Transverse colon (tissue), 4 donors: ENCODE measurements at regions not wholly inside any gene's neighbourhood (a gene's known extent, or its start where the extent isn't known, plus 50 kb on each side); places are given as distances from the start of the nearest gene placed in this dataset.

Source experiments
- DNase-seq: peaks from one replicate; pipeline ENCODE4 v3.0.0-alpha.2; 2019
- H3K27ac ChIP-seq, 4 donors: fragments of 200-600 bp; sonication (generic); 2 replicates each; pipeline ENCODE4 v1.5.1; 2016 to 2018; ENCODE audit warnings: inconsistent platforms in 4 of 4
- H3K27me3 ChIP-seq: fragments of 200-600 bp; sonication (generic); 2 replicates; pipeline ENCODE4 v1.5.1; 2017; ENCODE audit warnings: inconsistent platforms
- H3K36me3 ChIP-seq, 4 donors: fragments of 200-600 bp; sonication (generic); 2 replicates each; pipeline ENCODE4 v1.5.1; 2017 to 2019; ENCODE audit warnings: inconsistent platforms in 4 of 4
- H3K4me1 ChIP-seq, 4 donors: fragments of 200-600 bp; sonication (generic); 2 replicates each; pipeline ENCODE4 v1.5.1; 2017 to 2020; ENCODE audit warnings: inconsistent platforms in 4 of 4
- H3K4me3 ChIP-seq, 4 donors: fragments of 200-600 bp; sonication (generic); 1 replicate in 1 of 4; 2 replicates in 3 of 4; pipeline versions ENCODE4 v1.5.1 to v1.6.1; 2017 to 2019; ENCODE audit warnings: inconsistent platforms in 4 of 4
- H3K9me3 ChIP-seq, 2 donors: fragments of 200-600 bp; sonication (generic); 2 replicates each; pipeline ENCODE4 v1.5.1; 2017 to 2019; ENCODE audit warnings: inconsistent platforms in 2 of 2
- EP300 ChIP-seq: sonication (generic); formaldehyde crosslinking; IDR thresholded peaks from one replicate; pipeline ENCODE4 v1.6.1; 2017; ENCODE audit warnings: antibody characterized with exemption, low read depth
- POLR2A ChIP-seq: fragments of 450-650 bp; IDR thresholded peaks from one replicate; pipeline ENCODE4 v1.6.1; 2016; ENCODE audit warnings: antibody characterized with exemption, mild to moderate bottlenecking, moderate library complexity
- POLR2AphosphoS5 ChIP-seq, 3 donors: sonication (generic); formaldehyde crosslinking; IDR thresholded peaks; one replicate each; pipeline ENCODE4 v1.6.1; 2016; ENCODE audit warnings: antibody characterized with exemption in 3 of 3
- WGBS, 2 donors: methylation state at CpG; one replicate each; pipeline ENCODE4 v1.1.5; 2018; ENCODE audit warnings: low coverage in 1 of 2; 5-methylcytosine and 5-hydroxymethylcytosine counted together
- in situ Hi-C, 4 donors: fragments of 200-750 bp; cut with MboI; loops; one replicate each; pipeline versions ENCODE4 v1.15.0 to v1.15.1; 2017; ENCODE audit warnings: low sequenced_read_pairs in 3 of 4, low pct_ligation_motif_present in 1 of 4, low pct_unique_long_range_greater_than_20kb in 1 of 4
- intact Hi-C: fragments of 100-400 bp; cut with DNase I; formaldehyde crosslinking; loops from one replicate; pipeline ENCODE4 v1.15.1; 2023; ENCODE audit warnings: low total_unique reads
- TF ChIP-seq, protein P1 (sequence below), 5 experiments: fragments of 200-600 bp in 3 of 5; fragments of 450-650 bp in 2 of 5; sonication (generic) in 3 of 5; IDR thresholded peaks; 1 replicate in 2 of 5; 2 replicates in 3 of 5; pipeline ENCODE4 v1.5.1; 2016 to 2017; ENCODE audit warnings: antibody characterized with exemption in 5 of 5, inconsistent platforms in 3 of 5, mild to moderate bottlenecking in 2 of 5, moderate library complexity in 1 of 5

DNA sequence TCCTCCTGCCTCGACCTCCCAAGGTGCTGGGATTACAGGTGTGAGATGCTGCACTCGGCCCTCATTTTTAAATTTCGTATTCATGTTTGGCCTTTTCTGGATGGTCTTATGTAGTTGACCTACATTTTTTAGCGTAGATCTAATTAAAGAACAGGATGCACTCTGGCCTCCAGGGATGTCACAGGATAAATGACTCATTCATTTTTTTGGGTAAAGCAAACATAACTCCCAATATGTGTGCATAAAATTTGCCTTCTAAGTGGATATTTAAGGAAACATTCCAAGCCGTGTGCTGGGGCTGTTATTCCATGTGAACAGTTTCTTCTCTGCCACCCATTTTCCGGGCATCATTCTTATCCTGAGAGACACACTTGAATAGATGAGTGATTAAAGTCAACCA, 501.6 kb downstream of the IRX1 start:
- Histone ChIP-seq H3K4me1 (no peaks in the 10 kb centered on the region), H3K36me3 (no peaks in the 10 kb centered on the region), H3K27me3 (no peaks in the 10 kb centered on the region), H3K4me3 (no peak overlapping the region), H3K9me3 (no peaks in the 10 kb centered on the region), H3K27ac (no peak overlapping the region)
- TF ChIP-seq EP300 (no peak), POLR2AphosphoS5 (IDR thresholded peaks at IDR 0.05) (no peak), POLR2A (no peak)
- TF ChIP-seq, protein P1, sequence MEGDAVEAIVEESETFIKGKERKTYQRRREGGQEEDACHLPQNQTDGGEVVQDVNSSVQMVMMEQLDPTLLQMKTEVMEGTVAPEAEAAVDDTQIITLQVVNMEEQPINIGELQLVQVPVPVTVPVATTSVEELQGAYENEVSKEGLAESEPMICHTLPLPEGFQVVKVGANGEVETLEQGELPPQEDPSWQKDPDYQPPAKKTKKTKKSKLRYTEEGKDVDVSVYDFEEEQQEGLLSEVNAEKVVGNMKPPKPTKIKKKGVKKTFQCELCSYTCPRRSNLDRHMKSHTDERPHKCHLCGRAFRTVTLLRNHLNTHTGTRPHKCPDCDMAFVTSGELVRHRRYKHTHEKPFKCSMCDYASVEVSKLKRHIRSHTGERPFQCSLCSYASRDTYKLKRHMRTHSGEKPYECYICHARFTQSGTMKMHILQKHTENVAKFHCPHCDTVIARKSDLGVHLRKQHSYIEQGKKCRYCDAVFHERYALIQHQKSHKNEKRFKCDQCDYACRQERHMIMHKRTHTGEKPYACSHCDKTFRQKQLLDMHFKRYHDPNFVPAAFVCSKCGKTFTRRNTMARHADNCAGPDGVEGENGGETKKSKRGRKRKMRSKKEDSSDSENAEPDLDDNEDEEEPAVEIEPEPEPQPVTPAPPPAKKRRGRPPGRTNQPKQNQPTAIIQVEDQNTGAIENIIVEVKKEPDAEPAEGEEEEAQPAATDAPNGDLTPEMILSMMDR (IDR thresholded peaks at IDR 0.05), result no peak
- no peak for DNase-seq
- intact Hi-C loops (no loop called here), in situ Hi-C loops (no loop called here)
- WGBS, 2 donors, result 77 to 80% methylated on average over 2 to 6 of the region's 6 CpGs

DNA sequence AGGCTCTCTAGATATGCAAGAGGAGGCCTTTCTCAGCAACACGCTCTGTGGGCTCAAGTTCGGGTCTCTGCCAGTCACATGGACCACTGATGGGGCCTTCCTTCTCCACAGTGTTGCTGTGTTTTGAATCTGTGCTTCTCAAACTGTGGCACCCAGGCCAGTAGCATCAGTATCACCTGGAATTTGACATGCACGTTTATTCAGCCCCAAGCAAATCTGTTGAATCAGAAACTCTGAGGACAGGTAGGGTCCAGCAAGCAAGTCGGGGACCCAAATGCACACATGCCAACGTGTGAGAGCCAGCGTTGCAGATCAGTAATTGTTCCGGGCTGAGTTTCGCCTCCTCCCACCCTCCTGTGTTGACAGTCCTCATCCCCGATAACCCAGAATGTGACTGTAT, 502.6 kb downstream of the IRX1 start:
- H3K9me3 ChIP-seq, result no peaks in the 10 kb centered on the region
- H3K4me1 ChIP-seq, result no peaks in the 10 kb centered on the region
- no peak for DNase-seq
- 85% methylated on average over 9 of the region's 9 CpGs; no CpG with 5 or more reads in 1 of the 2 donors for WGBS, 2 donors
- H3K27me3 ChIP-seq, result no peaks in the 10 kb centered on the region
- TF ChIP-seq, protein P1 (IDR thresholded peaks at IDR 0.05), result no peak
- no peak for TF ChIP-seq POLR2A
- no peak for TF ChIP-seq EP300
- TF ChIP-seq POLR2AphosphoS5 (IDR thresholded peaks at IDR 0.05), result no peak
- no peaks in the 10 kb centered on the region for H3K36me3 ChIP-seq
- intact Hi-C loops (no loop called here), in situ Hi-C loops (no loop called here)
- H3K4me3 ChIP-seq, result no peak overlapping the region
- H3K27ac ChIP-seq, result no peak overlapping the region

DNA sequence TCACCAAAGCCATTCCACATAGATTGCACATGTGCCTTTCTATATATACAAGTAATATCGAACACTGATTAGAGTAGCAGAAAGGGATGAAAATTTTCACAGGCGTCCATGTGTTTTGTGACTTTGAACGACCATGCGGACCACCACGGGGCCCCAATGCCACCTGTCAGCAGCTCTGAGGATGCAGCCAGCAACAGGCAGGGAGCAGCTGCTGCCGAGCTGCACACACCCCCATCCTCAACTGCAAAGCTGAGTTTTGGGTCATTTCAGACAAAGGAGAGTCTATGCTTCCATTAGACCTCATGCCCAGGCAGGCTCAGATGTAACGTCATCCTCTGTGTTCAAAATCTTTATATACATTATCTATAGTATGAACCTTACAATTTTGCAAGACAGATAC, 503.8 kb downstream of the IRX1 start:
- Histone ChIP-seq H3K27ac (no peak overlapping the region), H3K27me3 (no peaks in the 10 kb centered on the region), H3K9me3 (no peaks in the 10 kb centered on the region), H3K36me3 (no peaks in the 10 kb centered on the region), H3K4me1 (no peaks in the 10 kb centered on the region), H3K4me3 (no peak overlapping the region)
- no peak for TF ChIP-seq POLR2A
- TF ChIP-seq POLR2AphosphoS5 (IDR thresholded peaks at IDR 0.05), result no peak
- TF ChIP-seq, protein P1 (IDR thresholded peaks at IDR 0.05), result no peak
- TF ChIP-seq EP300, result no peak
- intact Hi-C loops (no loop called here), in situ Hi-C loops (no loop called here)
- DNase-seq, result no peak
- 72 to 100% methylated on average over 3 to 7 of the region's 7 CpGs for WGBS, 2 donors

DNA sequence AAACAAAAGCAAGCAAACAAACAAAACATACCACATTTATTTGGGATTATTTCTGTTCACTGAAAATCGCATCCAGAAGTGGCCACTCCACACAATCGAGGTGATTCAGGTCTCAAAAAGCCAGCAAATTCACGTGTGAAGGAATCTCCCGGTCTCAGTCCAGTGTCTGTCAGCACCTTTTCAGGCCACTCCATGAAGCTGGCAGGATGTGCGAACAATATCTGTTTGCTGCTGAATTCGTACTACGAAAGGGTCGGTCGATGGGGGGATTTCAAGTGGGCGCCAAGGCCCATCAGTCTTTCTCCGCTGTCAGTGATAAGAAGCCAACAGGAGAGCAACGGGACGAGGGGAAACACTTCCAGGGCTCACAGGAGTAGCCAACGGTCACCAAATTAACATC, 505.1 kb downstream of the IRX1 start:
- Histone ChIP-seq H3K27ac (no peak overlapping the region), H3K4me3 (no peak overlapping the region), H3K9me3 (no peaks in the 10 kb centered on the region), H3K4me1 (no peaks in the 10 kb centered on the region), H3K36me3 (no peaks in the 10 kb centered on the region), H3K27me3 (no peaks in the 10 kb centered on the region)
- no peak for TF ChIP-seq POLR2A
- no peak for TF ChIP-seq POLR2AphosphoS5 (IDR thresholded peaks at IDR 0.05)
- no peak for TF ChIP-seq EP300
- TF ChIP-seq, protein P1 (IDR thresholded peaks at IDR 0.05), result no peak
- no peak for DNase-seq
- intact Hi-C loops (no loop called here), in situ Hi-C loops (no loop called here)
- 81 to 88% methylated on average over 7 to 14 of the region's 14 CpGs for WGBS, 2 donors
